ENCODE measurements at regions not wholly inside any gene's neighbourhood (a gene's known extent, or its start where the extent isn't known, plus 50 kb on each side); places are given as distances from the start of the nearest gene placed in this dataset.

GRCh38 chr10:130407052-130407451 lies 270.9 kb downstream of the GLRX3 start:
- no peak for DNase-seq

DNA sequence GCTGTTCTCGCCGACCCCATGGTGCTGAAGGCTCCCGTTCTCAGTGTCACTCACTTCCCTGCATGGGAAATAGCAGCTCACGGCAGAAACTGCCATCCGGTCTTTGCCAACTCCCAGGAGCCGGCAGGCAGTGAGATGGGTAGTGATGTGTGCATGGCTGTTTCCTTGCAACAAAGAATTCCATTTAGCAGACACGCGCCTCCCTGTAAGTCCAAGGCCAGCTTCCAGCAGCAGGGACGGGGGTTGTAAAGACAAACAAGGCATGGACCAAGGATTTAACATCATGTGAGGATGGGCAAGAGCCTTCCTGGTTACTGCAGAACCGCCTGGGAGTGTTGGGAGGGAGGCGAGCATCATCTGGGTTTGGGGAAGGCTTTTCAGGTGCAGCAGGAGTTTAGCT lies 273.1 kb downstream of the GLRX3 start:
- no peak for DNase-seq

- DNase-seq, result no peak
Observed at GRCh38 chr10:130409931-130410330, 273.7 kb downstream of the GLRX3 start.

- DNase-seq, result no peak
Observed at GRCh38 chr10:130411496-130412085, 275.4 kb downstream of the GLRX3 start.

DNA sequence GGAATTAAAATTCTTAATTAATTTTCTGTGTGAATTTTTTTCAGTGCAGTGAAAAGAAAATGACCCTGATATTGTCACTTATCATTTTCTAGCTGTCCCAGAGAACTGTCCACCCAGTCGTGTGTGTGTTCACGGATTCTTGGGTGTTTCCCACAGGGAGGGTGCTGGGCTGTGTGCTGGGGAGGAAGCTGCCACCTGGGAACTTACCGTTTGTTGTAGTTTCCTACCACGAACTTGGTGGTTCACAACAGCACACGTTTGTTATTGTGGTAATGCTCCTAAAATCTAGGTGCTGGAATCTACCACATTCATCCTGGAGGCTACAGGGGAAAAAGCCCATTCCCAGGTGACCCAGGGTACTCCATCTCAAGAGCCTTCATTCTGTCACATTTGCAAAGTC lies 276.1 kb downstream of the GLRX3 start:
- DNase-seq, result no peak

DNA sequence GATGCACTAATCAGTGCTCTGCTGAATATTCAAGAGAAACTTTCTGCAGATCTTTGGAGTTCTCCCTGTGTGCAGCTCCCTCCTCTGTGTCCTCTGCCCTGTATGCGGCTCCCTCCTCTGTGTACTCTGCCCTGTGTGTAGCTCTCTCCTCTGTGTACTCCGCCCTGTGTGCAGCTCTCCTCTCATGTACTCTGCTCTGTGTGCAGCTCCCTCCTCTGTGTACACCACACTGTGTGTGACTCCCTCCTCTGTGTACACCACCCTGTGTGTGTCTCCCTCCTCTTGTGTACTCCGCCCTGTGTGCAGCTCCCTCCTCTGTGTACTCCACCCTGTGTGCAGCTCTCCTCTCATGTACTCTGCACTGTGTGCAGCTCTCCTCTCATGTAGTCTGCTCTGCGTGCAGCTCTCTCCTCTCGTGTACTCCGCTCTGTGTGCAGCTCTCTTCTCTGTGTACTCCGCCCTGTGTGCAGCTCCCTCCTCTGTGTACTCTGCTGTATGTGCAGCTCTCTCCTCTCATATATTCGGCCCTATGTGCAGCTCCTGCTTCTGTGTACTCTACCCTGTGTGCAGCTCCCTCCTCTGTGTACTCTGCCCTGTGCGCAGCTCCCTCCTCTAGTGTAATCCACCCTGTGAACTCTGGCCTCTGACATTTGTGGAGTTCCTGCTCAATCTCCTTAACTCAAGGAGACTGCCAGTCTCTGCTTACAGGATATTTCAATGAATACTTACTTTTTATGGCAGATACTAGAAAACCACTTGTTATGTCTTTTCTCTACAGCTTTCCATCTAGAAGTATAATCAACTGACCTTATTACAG lies 280.4 kb downstream of the GLRX3 start:
- no peak for DNase-seq

DNA sequence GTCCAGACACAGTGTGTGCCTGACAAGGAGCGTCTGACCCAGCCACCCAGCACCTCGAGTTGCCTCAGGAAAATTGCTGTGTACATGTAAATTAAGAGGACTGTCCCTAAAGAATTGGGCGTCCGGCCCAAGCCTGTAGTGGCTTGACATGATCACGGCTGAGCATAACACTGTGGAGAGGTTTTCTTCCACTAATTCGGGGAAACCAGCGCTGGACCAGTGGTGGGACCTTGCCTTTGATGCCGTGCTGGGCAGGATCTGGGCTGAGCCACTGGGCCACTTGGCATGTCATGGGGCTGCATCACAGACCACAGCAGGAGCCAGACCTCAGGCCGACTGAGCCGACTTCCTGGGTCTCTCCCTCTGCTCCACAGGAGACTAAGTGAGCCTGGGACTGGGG lies 282.5 kb downstream of the GLRX3 start:
- no peak for DNase-seq

GRCh38 chr10:130421909-130422308 lies 285.7 kb downstream of the GLRX3 start:
- DNase-seq, result no peak

DNA sequence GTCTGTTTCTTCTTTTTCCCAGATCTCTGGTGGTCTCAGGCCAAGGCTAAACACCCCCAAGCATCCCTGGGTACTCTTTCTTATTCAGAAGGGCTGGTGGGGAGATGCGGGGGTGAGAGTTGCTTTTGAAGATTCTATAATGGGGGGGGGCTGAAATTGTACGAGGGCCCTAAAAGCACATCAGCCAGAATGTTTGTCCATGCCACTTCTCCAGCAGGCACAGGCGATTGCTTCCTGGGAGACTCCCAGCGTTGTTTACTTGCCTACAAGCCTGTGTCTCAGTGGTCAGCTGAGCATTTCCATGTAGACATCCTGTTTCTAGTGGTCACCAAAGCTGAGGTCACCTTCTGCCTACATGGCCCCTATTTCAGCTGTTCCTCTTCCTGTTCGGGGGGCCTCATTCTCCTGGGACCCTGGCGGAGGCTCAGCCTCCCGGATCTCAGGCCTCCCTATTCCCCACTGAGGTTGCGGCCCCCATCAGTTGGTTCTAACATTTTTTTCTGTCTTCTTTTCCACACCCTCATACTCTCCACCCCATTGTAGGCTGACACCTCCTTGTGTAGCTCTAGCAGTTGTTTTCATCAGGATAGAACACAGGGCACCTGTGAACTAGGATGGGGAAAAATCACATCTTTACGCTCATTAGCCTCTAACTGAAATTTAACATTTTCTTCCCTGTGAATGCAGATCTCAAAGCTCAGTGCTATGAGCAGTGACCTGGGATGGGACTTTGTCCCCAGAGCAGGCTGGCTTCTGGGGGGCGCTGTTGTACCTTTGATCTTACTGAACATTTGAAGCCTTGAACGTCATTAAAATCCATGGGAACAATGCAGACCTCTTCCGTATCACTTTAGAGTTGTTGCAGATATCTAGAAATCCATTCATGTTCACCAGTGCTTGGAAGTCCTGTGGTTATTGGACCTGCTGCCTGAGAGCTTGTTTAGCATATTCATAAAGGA lies 286.5 kb downstream of the GLRX3 start:
- no peak for DNase-seq

GRCh38 chr10:130423455-130424305 lies 287.5 kb downstream of the GLRX3 start:
- DNase-seq, result no peak

DNA sequence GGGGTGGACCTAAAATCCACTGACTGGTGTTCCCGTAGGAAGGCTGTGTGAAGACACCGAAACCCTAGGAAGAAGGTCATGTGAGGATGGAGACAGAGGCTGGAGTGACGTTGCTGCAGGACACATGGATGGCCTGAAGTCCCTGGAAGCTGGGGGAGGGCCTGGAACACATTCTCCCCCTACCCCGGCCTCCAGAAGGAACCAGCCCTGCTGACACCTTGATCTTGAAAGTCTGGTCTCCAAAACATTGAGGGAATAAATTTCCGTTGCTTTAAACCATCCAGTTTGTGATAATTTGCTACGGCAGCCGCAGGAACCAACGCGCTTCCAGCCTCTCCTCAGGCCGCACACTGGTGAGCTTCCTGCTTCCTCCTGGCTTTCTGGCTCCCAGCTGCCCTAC lies 288.2 kb downstream of the GLRX3 start:
- no peak for DNase-seq

DNA sequence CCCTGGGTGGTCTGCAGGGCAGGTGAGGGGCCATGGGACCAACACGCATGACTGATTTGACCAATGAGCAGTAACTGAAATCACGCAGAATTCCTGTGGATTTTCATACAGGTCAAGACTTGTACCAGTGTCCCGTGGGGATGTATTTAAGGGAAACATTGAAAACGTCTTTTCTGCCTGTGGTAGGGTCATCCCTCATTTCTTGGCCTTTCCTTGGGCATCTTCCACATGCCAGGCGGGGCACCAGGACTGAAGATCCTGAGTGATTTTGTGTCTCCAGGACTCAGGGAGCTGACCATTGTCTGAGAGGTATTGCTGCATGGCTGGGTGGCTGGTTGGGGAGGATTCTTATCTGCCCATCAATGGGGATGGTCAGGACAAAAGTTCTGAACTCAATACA lies 289.0 kb downstream of the GLRX3 start:
- no peak for DNase-seq

DNA sequence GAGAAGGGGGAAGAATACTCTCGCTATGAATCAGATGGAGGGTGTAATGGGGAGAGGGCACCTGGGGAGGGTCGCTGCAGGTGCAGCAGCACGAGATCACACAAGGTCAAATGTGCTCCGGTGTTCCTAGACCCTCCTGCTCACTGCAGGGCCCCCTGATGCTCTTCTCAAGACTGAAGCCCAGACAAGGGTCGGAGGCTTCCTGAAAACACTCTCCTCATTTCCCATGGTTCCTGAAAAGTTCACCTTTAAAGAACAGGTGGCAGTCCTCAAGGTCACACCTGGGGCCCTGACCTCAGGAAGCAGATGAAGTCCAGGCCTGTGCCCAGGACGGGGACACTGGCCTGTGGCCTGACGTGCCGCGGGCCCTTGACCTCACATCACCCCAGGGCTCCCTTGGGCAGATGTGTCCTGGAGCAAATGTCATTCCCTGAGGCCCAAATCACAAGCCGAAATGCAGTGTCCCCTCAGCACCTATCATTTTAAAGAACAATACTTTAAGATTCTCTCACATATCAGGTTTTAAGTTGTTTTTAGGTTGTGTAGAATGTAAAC lies 289.8 kb downstream of the GLRX3 start:
- DNase-seq, result no peak

DNA sequence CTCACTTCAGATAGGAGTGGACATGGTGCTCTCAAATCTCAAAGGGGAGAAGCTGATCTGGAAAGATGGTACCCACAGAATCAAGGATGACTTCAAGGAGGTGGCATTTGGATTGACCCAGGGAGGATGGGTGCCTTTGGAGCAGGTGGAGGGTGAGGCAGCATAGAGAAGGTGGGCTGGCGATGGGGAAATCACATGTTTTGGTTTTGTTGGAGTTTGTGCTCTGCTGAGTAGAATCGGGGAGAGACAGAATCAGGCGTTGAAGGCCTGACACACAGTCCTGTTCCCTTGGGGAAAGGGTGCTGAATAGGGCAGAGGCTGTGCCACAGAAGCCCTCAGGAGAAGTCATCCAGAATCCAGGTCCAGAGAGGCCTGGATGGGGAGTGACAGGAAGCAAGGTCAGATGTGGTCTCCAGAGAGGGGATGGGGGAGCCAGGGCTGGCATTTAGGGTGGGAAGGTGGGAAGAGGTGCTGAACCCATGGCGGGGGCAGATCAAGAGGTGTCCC lies 291.1 kb downstream of the GLRX3 start:
- DNase-seq, result no peak

GRCh38 chr10:130428936-130429335 lies 292.7 kb downstream of the GLRX3 start:
- no peak for DNase-seq

- no peak for DNase-seq
Observed at GRCh38 chr10:130429809-130430208, 293.6 kb downstream of the GLRX3 start.

DNA sequence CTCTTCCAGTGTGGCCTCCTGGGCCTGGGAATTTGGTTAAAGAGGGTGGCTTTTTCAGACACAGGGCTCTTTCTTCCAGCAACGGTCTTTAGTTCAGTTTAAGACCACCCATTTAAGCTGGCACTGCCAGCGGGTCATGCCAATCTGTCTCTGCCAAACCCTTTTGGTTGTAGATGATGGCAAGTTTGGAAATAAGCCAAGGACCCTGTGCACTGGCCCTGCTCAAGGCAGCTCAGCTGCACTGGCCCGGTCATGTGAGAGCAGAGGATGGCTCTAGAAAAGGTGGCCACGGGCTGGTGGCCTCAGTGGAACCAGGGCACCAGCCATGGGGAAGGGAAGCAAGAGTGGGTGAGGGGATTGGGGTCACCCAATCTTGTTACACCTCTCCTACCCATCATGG lies 294.1 kb downstream of the GLRX3 start:
- no peak for DNase-seq

DNA sequence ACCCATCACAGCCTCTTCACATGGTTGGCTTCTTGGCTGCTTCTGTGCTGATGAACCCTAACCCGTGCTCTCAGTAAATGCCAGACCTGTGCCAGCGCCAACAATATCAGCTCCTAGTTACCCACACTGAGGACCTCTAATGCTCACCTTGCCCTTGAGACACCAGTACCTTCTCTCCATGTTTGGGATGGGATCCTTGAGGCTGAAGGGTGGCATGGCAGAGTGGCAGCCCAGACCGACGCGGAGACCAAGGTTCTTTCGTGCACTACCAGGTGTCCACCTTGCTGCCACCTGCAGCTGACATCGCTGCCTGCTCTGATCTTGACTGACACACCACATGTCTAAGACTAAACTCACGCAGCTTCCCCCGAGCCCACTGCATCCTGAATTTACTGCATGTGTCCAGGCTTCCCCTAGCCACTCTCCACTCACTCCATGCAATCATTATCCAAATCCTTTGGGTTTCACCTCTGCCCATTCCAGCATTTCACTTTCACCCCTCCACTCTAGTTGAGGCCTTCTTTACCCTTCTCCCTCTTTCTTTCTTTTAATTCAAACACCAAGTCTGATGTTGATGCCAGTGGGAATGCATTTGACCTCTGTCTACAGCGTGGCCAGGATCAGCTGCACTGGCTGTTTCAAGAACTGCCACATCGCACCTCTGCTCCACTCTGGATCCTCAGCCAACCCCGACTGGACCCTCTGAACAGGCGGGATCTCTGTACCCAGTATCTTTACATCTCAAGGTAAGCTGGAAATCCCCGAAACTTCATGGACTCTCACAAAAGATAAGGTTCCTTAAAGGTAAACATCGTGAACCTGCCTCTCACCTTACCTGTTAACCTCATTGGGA lies 294.9 kb downstream of the GLRX3 start:
- DNase-seq, result no peak

DNA sequence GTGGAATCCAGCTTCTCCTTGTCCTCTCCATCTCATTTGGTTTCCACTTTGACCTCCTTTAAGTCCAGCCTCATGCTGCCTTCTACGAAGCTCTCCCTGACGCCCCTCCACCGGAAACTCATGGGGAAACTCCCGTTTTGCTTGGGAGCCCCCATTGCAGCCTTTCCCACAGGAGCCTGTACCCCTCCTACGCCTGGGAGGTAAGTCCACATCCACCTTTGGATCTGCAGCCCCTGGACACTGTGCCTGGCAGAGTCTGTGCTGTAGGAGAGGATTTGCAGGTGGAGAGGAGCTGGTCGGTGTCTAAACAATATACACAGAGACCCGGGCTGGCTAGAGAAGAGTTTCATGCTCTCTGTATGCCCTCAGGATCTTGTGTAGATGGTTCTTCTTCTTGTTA lies 296.1 kb downstream of the GLRX3 start:
- no peak for DNase-seq

DNA sequence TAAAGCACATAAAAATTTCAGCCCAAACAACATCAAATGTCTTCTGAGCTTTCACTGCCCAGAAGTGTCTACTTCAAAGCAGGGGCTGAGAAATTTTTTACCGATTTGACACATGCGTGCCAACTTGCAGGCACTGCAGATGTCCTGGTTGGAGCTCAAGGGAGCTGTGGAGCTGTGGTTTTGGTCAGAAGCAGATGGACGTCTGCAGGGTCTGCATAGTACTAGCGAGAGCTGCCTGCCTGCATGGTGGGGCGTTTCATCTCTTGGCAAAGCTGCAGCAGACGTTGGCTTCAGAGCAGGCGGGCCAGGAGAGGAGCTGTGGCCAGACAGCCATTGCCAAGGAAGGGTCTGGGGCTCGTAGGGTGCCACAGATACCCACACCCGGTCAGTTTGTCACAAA lies 296.7 kb downstream of the GLRX3 start:
- no peak for DNase-seq
